ENCODE measurements at regions not wholly inside any gene's neighbourhood (a gene's known extent, or its start where the extent isn't known, plus 50 kb on each side); places are given as distances from the start of the nearest gene placed in this dataset.

DNA sequence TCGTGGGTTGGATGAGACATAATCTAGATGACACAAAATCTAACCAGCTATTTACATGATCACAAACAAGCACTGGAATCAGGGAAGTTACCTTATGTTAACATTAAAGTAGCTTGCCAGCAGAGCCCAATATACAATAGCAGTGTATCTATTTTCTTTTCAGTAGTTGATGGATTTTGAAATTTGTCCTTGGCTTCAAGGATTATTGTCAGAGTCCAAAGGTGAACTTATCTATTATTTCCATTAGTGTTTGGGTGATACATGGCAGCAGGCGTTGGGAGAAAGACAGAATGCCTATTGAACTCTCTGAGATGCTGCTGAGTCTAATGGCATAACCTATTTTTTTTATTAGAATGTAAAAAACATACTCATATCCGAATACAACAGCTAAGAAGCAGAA, 223.2 kb upstream of the ACTBL2 start:
- TF ChIP-seq, protein P1, sequence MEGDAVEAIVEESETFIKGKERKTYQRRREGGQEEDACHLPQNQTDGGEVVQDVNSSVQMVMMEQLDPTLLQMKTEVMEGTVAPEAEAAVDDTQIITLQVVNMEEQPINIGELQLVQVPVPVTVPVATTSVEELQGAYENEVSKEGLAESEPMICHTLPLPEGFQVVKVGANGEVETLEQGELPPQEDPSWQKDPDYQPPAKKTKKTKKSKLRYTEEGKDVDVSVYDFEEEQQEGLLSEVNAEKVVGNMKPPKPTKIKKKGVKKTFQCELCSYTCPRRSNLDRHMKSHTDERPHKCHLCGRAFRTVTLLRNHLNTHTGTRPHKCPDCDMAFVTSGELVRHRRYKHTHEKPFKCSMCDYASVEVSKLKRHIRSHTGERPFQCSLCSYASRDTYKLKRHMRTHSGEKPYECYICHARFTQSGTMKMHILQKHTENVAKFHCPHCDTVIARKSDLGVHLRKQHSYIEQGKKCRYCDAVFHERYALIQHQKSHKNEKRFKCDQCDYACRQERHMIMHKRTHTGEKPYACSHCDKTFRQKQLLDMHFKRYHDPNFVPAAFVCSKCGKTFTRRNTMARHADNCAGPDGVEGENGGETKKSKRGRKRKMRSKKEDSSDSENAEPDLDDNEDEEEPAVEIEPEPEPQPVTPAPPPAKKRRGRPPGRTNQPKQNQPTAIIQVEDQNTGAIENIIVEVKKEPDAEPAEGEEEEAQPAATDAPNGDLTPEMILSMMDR (IDR thresholded peaks at IDR 0.05; ENCODE audit: extremely low read depth, missing control alignments) = no peak
- DNase-seq (ENCODE audit: low spot score) = no peak

DNA sequence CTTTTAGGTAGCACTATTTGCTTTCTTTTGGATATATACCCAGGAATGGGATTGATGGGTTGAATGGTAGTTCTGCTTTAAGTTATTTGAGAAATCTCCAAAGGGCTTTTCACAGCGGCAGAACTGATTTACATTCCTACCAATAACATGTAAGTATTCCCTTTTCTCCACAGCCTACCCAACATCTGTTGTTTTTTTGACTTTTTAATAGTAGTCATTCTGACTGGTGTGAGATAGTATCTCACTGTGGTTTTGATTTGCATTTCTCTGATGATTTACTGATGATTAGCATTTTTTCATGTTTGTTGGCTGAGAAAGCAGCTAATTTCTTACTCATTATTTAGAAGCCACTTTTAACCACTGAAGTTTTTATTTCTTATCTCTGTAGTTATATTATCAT, 221.1 kb upstream of the ACTBL2 start:
- DNase-seq (ENCODE audit: low spot score) = no peak
- TF ChIP-seq, protein P1 (IDR thresholded peaks at IDR 0.05; ENCODE audit: extremely low read depth, missing control alignments) = no peak

DNA sequence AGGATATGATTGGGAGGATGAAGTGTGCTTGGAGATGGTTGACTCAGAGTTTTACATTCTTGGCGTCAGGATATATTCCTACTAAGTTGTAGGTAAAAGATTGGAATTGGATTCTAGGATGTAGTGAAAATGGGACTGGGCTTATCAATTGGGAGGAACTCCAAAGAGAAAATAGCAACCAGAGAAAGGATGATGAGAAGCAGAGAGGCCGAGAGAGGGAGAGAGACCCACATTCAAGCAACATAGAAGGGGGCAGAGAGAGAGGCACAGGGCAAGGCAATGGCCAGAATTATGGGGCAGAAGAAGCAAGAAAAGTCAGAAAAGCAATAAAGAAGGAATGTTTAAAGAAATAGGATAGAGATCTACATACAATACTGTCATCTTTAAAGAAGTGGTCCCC, 217.9 kb upstream of the ACTBL2 start:
- DNase-seq (ENCODE audit: low spot score) = no peak
- TF ChIP-seq, protein P1 (IDR thresholded peaks at IDR 0.05; ENCODE audit: extremely low read depth, missing control alignments) = no peak

DNA sequence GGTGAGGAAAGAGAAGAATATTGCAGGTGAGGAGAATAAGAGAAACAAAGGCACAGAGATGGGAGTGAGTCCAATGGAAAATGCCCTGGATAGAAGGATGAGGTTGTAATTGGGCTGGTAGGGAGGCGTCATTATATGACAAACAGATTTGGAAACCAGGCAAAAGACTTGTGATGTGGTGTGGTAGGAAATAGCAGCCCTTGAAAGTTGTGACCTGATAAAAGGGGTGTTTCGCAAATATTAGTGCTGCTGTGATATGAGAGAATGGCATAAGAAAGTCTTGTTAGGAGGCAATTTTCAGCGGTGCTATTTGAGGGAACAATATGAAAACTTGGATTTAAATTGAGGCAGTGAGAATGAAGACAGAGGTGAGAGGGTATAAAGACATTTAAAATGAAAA, 217.5 kb upstream of the ACTBL2 start:
- TF ChIP-seq, protein P1 (IDR thresholded peaks at IDR 0.05; ENCODE audit: extremely low read depth, missing control alignments) = no peak
- DNase-seq (ENCODE audit: low spot score) = no peak

DNA sequence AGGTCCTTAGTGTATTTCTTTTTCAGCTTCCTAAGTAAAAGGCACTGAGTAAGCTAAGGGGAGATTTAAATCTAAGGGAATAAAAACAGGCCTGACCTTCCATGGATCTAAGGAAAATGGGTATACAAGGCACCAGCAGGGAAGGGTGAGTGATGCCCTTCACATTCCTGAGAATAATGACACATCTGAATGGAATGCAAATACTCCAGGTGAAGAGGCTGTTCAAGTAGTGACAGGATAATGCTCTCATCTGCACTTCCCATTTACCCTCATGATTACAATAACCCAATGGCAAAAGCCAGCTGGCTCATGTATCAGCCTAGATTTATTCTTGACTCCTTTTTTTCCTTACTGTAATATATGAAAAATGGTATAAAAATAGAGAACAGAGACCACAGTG, 216.2 kb upstream of the ACTBL2 start:
- DNase-seq (ENCODE audit: low spot score) = no peak
- TF ChIP-seq, protein P1 (IDR thresholded peaks at IDR 0.05; ENCODE audit: extremely low read depth, missing control alignments) = no peak

- DNase-seq (ENCODE audit: low spot score) = no peak
- TF ChIP-seq, protein P1 (IDR thresholded peaks at IDR 0.05; ENCODE audit: extremely low read depth, missing control alignments) = no peak
Measured at GRCh38 chr5:57698086-57698485, 215.5 kb upstream of the ACTBL2 start.

GRCh38 chr5:57696825-57697570, 214.4 kb upstream of the ACTBL2 start:
- TF ChIP-seq, protein P1 (IDR thresholded peaks at IDR 0.05; ENCODE audit: extremely low read depth, missing control alignments) = no peak
- no peak for DNase-seq (ENCODE audit: low spot score)

Data from GM20000 (cell line).